DND-41 (cell line): ENCODE measurements at regions not wholly inside any gene's neighbourhood (a gene's known extent, or its start where the extent isn't known, plus 50 kb on each side); places are given as distances from the start of the nearest gene placed in this dataset.
"Not testable (repeated sequence)": the region's sequence is repeated elsewhere in the genome, so short reads cannot be mapped to it uniquely, and the experiment has no call there.

Experiments used
- ATAC-seq: fragments of 200-7000 bp; cut with Tn5 transposase; 3 replicates; pipeline ENCODE4 v1.9.1; 2021; ENCODE audit warnings: low read depth; ENCODE audit not compliant: insufficient read depth
- DNase-seq: peaks from one replicate; pipeline ENCODE4 v3.0.0-alpha.2; 2020
- H2AFZ ChIP-seq: 2 replicates; pipeline ENCODE4 v1.6.0; 2012; ENCODE audit warnings: low read depth, low read length
- H3K27ac ChIP-seq: 2 replicates; pipeline ENCODE4 v1.5.1; 2012; ENCODE audit warnings: low read length, inconsistent platforms
- H3K27me3 ChIP-seq: fragments of 200-600 bp; sonication (generic); 2 replicates; pipeline ENCODE4 v1.6.0; 2012; ENCODE audit warnings: low read length, mild to moderate bottlenecking, inconsistent platforms; ENCODE audit not compliant: insufficient read depth, poor library complexity
- H3K36me3 ChIP-seq: 2 replicates; pipeline ENCODE4 v1.5.1; 2012; ENCODE audit warnings: low read length, inconsistent platforms; ENCODE audit not compliant: insufficient read depth
- H3K4me1 ChIP-seq: 2 replicates; pipeline ENCODE4 v1.5.1; 2012; ENCODE audit warnings: mild to moderate bottlenecking, low read length; ENCODE audit not compliant: insufficient read depth
- H3K4me2 ChIP-seq: 2 replicates; pipeline ENCODE4 v1.6.0; 2012; ENCODE audit warnings: mild to moderate bottlenecking, moderate library complexity, low read length, inconsistent platforms; ENCODE audit not compliant: insufficient read depth
- H3K4me3 ChIP-seq, 2 experiments: fragments of 200-600 bp in 1 of 2; shearing (Covaris generic) in 1 of 2; 2 replicates each; pipeline ENCODE4 v1.5.1; 2012 to 2016; ENCODE audit warnings: inconsistent platforms in 2 of 2, low read length in 2 of 2, mild to moderate bottlenecking in 2 of 2, low read depth in 1 of 2, moderate library complexity in 1 of 2
- H3K79me2 ChIP-seq: 2 replicates; pipeline ENCODE4 v1.6.0; 2012; ENCODE audit warnings: low read length, inconsistent platforms; ENCODE audit not compliant: insufficient read depth
- H3K9ac ChIP-seq: 2 replicates; pipeline ENCODE4 v1.6.0; 2012; ENCODE audit warnings: low read depth, mild to moderate bottlenecking, inconsistent platforms, low read length, moderate library complexity
- H3K9me3 ChIP-seq: 2 replicates; pipeline ENCODE4 v1.5.1; 2012; ENCODE audit warnings: low read length, moderate library complexity, mild to moderate bottlenecking, inconsistent platforms; ENCODE audit not compliant: insufficient read depth, severe bottlenecking
- H4K20me1 ChIP-seq: 2 replicates; pipeline ENCODE4 v1.6.0; 2012; ENCODE audit warnings: low read length; ENCODE audit not compliant: insufficient read depth
- CTCF ChIP-seq: IDR thresholded peaks from 2 replicates; pipeline ENCODE4 v1.5.1; 2012; ENCODE audit warnings: borderline replicate concordance, low read length, moderate library complexity, mild to moderate bottlenecking; ENCODE audit not compliant: poor library complexity, severe bottlenecking; ENCODE audit errors: extremely low read depth
- EZH2 ChIP-seq: IDR thresholded peaks from 3 replicates; pipeline ENCODE4 v1.6.1; 2012; ENCODE audit warnings: borderline replicate concordance, low read depth, mild to moderate bottlenecking, moderate library complexity, low read length, inconsistent platforms; ENCODE audit not compliant: severe bottlenecking

DNA sequence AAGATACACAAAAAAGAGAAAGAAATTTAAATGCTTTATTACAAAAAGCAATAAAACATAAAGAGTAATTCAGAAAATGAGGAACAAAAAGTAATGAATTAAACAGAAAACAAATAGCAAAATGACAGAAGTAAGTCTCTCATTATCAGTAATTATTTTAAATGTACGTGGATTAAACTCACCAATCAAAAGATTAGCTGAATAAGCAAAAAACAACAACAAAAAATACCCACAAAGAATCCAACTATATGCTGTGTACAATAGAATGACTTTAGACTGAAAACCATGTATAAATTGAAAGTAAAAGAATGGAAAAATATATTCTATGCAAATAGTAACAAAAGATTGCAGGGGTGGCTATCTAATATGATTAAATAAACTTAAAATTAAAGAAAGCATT is 1006.8 kb downstream of the SLC16A7 start:
- H3K4me3 ChIP-seq: no peak overlapping the region
- DNase-seq: no peak
- no peaks in the 10 kb centered on the region for H3K27me3 ChIP-seq
- H3K4me1 ChIP-seq: no peaks in the 10 kb centered on the region
- ATAC-seq: no peak
- H3K9me3 ChIP-seq: no peaks in the 10 kb centered on the region
- no peaks in the 10 kb centered on the region for H3K36me3 ChIP-seq
- no peak overlapping the region for H2AFZ ChIP-seq
- no peak overlapping the region for H3K9ac ChIP-seq
- no peak overlapping the region for H3K4me2 ChIP-seq
- no peak overlapping the region for H3K27ac ChIP-seq
- H4K20me1 ChIP-seq: no peaks in the 10 kb centered on the region
- TF ChIP-seq CTCF (no peak), EZH2 (no peak)
- no peaks in the 10 kb centered on the region for H3K79me2 ChIP-seq

DNA sequence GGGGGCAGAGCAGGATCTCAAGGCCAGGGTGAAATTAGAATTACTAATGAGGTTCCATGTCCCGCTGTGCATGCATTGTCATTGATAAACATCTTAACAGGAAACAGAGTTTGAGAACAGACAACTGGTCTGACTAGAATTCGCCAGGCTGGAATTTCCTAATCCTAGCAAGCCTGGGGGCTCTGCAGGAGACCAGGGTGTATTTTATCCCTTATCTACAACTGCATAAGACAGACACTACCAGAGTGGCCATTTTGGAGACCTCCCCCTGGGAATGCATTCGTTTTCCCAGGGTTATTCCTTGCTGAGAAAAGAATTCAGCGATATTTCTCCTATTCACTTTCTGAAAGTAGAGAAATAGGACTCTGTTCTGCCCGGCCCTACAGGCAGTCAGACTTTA is 1007.6 kb downstream of the SLC16A7 start:
- H3K4me2 ChIP-seq, DNase-seq, H3K36me3 ChIP-seq, H3K79me2 ChIP-seq, H3K27me3 ChIP-seq, H3K4me3 ChIP-seq, H3K9me3 ChIP-seq, ATAC-seq, H3K9ac ChIP-seq, H3K27ac ChIP-seq, H3K4me1 ChIP-seq, H4K20me1 ChIP-seq, H2AFZ ChIP-seq: not testable (repeated sequence)

GRCh38 chr12:60616400-60616799 is 1020.6 kb downstream of the SLC16A7 start:
- H3K79me2 ChIP-seq: no peaks in the 10 kb centered on the region
- H3K4me2 ChIP-seq: no peak overlapping the region
- no peak overlapping the region for H3K4me3 ChIP-seq
- ATAC-seq (no peak), DNase-seq (no peak)
- H3K27ac ChIP-seq: no peak overlapping the region
- no peaks in the 10 kb centered on the region for H4K20me1 ChIP-seq
- H2AFZ ChIP-seq: no peak overlapping the region; the same call in 1 of the 2 replicates
- no peaks in the 10 kb centered on the region for H3K27me3 ChIP-seq
- no peak for TF ChIP-seq CTCF
- no peaks in the 10 kb centered on the region for H3K4me1 ChIP-seq
- no peaks in the 10 kb centered on the region for H3K36me3 ChIP-seq
- H3K9me3 ChIP-seq: peaks cover 14% of the 10 kb centered on the region
- no peak overlapping the region for H3K9ac ChIP-seq

DNA sequence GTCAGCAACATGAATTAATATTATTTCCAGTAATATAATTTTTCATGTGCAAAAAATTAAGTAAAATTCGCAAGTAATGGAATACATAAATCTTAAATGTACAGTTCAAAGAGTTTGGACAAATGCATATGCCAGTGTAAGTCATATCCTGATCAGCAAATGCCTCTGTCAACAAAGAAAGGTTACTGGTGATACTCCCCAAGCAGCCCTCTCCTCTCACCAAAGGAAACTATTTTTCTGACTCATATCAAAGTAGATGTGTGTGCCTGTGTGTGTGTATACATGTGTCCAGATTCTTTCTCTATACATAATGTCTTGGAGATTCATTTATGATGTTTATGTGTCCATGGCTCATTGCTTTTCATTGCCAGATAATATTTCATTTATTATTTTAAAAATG is 1035.0 kb downstream of the SLC16A7 start:
- H3K36me3 ChIP-seq: no peaks in the 10 kb centered on the region
- H3K9ac ChIP-seq: no peak overlapping the region
- H3K4me2 ChIP-seq: no peak overlapping the region
- H2AFZ ChIP-seq: no peak overlapping the region
- no peaks in the 10 kb centered on the region for H3K79me2 ChIP-seq
- H3K4me3 ChIP-seq: no peak overlapping the region
- TF ChIP-seq EZH2 (no peak), CTCF (no peak)
- no peaks in the 10 kb centered on the region for H3K9me3 ChIP-seq
- H3K27ac ChIP-seq: no peak overlapping the region
- H3K27me3 ChIP-seq: no peaks in the 10 kb centered on the region
- no peaks in the 10 kb centered on the region for H3K4me1 ChIP-seq
- DNase-seq (no peak), ATAC-seq (no peak)
- H4K20me1 ChIP-seq: no peaks in the 10 kb centered on the region
